Tibial nerve (tissue), 4 donors: ENCODE measurements at regions not wholly inside any gene's neighbourhood (a gene's known extent, or its start where the extent isn't known, plus 50 kb on each side); places are given as distances from the start of the nearest gene placed in this dataset.

Experiments used
- DNase-seq, 2 donors: peaks; one replicate each; pipeline ENCODE4 v3.0.0-alpha.2; 2019; ENCODE audit warnings: low spot score in 2 of 2
- H3K27ac ChIP-seq, 4 donors: fragments of 200-600 bp; sonication (generic) in 3 of 4; one replicate each; pipeline ENCODE4 v1.5.1; 2017 to 2019; ENCODE audit warnings: mild to moderate bottlenecking in 1 of 4
- H3K27me3 ChIP-seq, 2 donors: fragments of 200-600 bp; sonication (generic) in 1 of 2; one replicate each; pipeline versions ENCODE4 v1.5.1 to v1.6.0; 2017 to 2019
- H3K36me3 ChIP-seq, 3 donors: fragments of 200-600 bp; sonication (generic); one replicate each; pipeline ENCODE4 v1.5.1; 2018 to 2019
- H3K4me1 ChIP-seq, 4 donors: fragments of 200-600 bp; sonication (generic) in 3 of 4; one replicate each; pipeline ENCODE4 v1.5.1; 2017 to 2019
- H3K4me3 ChIP-seq, 4 donors: fragments of 200-600 bp; sonication (generic) in 3 of 4; one replicate each; pipeline ENCODE4 v1.5.1; 2017 to 2019; ENCODE audit warnings: mild to moderate bottlenecking in 1 of 4, moderate library complexity in 1 of 4
- H3K9me3 ChIP-seq, 4 donors: fragments of 200-600 bp; sonication (generic) in 3 of 4; one replicate each; pipeline ENCODE4 v1.5.1; 2017 to 2019
- CTCF ChIP-seq, 5 experiments: fragments of 200-600 bp in 3 of 5; fragments of 450-650 bp in 2 of 5; sonication (generic) in 3 of 5; IDR thresholded peaks; one replicate each; pipeline ENCODE4 v1.5.1; 2016 to 2019; ENCODE audit warnings: antibody characterized with exemption in 5 of 5, mild to moderate bottlenecking in 3 of 5, moderate library complexity in 2 of 5
- EP300 ChIP-seq, 2 donors: sonication (generic); formaldehyde crosslinking; IDR thresholded peaks; one replicate each; pipeline ENCODE4 v1.6.1; 2017; ENCODE audit warnings: antibody characterized with exemption in 2 of 2, mild to moderate bottlenecking in 1 of 2
- POLR2A ChIP-seq, 2 donors: fragments of 450-650 bp; IDR thresholded peaks; one replicate each; pipeline ENCODE4 v1.6.1; 2017; ENCODE audit warnings: antibody characterized with exemption in 2 of 2, mild to moderate bottlenecking in 2 of 2, moderate library complexity in 2 of 2
- WGBS, 2 donors: methylation state at CpG; one replicate each; pipeline ENCODE4 v1.1.5; 2018; 5-methylcytosine and 5-hydroxymethylcytosine counted together

GRCh38 chr5:23703940-23704855 is 196.8 kb downstream of the PRDM9 start:
- no peak for DNase-seq
- H3K9me3 ChIP-seq = no peaks in the 10 kb centered on the region
- no peak overlapping the region for H3K27ac ChIP-seq
- TF ChIP-seq POLR2A (IDR thresholded peaks at IDR 0.05) = no peak
- TF ChIP-seq CTCF (IDR thresholded peaks at IDR 0.05) = no peak
- TF ChIP-seq EP300 (IDR thresholded peaks at IDR 0.05) = no peak
- H3K4me3 ChIP-seq = no peak overlapping the region
- 51 to 73% methylated on average over 5 of the region's 5 CpGs for WGBS, 2 donors
- H3K27me3 ChIP-seq = no peaks in the 10 kb centered on the region
- no peaks in the 10 kb centered on the region for H3K36me3 ChIP-seq
- no peaks in the 10 kb centered on the region for H3K4me1 ChIP-seq

GRCh38 chr5:23717486-23717885 is 210.1 kb downstream of the PRDM9 start:
- TF ChIP-seq CTCF (IDR thresholded peaks at IDR 0.05) = no peak
- no peak for TF ChIP-seq EP300 (IDR thresholded peaks at IDR 0.05)
- no peak for TF ChIP-seq POLR2A (IDR thresholded peaks at IDR 0.05)
- Histone ChIP-seq H3K36me3 (no peaks in the 10 kb centered on the region), H3K9me3 (no peaks in the 10 kb centered on the region), H3K27me3 (no peaks in the 10 kb centered on the region), H3K4me3 (no peak overlapping the region), H3K27ac (no peak overlapping the region), H3K4me1 (no peaks in the 10 kb centered on the region)
- DNase-seq = no peak
- whole genome bisulfite sequencing, 2 donors = 78 to 81% methylated on average over 3 of the region's 3 CpGs

GRCh38 chr5:23718564-23718963 is 211.2 kb downstream of the PRDM9 start:
- TF ChIP-seq CTCF (IDR thresholded peaks at IDR 0.05) (no peak), EP300 (IDR thresholded peaks at IDR 0.05) (no peak), POLR2A (IDR thresholded peaks at IDR 0.05) (no peak)
- H3K27me3 ChIP-seq = no peaks in the 10 kb centered on the region
- no peak for DNase-seq
- no peak overlapping the region for H3K4me3 ChIP-seq
- no peaks in the 10 kb centered on the region for H3K9me3 ChIP-seq
- WGBS, 2 donors = 90 to 95% methylated on average over 1 of the region's 1 CpG
- H3K27ac ChIP-seq = no peak overlapping the region
- no peaks in the 10 kb centered on the region for H3K4me1 ChIP-seq
- H3K36me3 ChIP-seq = no peaks in the 10 kb centered on the region

GRCh38 chr5:23721336-23721735 is 213.9 kb downstream of the PRDM9 start:
- TF ChIP-seq EP300 (IDR thresholded peaks at IDR 0.05) = no peak
- no peak for TF ChIP-seq CTCF (IDR thresholded peaks at IDR 0.05)
- no peak for TF ChIP-seq POLR2A (IDR thresholded peaks at IDR 0.05)
- H3K27ac ChIP-seq = no peak overlapping the region
- WGBS, 2 donors = 57 to 60% methylated on average over 2 of the region's 2 CpGs

DNA sequence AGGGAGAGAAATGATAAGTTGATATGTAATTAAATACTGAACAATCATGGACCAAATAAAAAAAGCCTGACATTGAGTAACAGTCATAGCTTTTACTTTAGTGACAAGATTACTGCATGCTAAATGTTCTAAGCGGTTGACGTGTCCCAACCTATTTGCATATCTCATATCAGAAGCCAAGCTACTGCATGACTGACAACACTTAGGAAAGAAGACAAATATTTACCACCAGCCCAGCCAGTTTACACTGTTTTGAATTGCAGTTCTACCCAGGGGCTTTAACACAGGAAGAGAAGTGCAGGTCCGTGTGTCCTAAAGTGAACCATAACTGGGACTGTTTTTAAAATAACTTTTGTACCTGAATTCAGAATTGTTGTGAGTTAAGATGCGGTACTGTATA is 219.9 kb downstream of the PRDM9 start:
- no peak for DNase-seq
- Histone ChIP-seq H3K36me3 (no peaks in the 10 kb centered on the region), H3K27me3 (no peaks in the 10 kb centered on the region), H3K4me3 (no peak overlapping the region), H3K4me1 (no peaks in the 10 kb centered on the region), H3K27ac (no peak overlapping the region), H3K9me3 (no peaks in the 10 kb centered on the region)
- WGBS, 2 donors = 73 to 86% methylated on average over 4 of the region's 4 CpGs
- TF ChIP-seq CTCF (IDR thresholded peaks at IDR 0.05) (no peak), EP300 (IDR thresholded peaks at IDR 0.05) (no peak), POLR2A (IDR thresholded peaks at IDR 0.05) (no peak)

More at GRCh38 chr5:23721336-23721735, 213.9 kb downstream of the PRDM9 start:
- no peaks in the 10 kb centered on the region for H3K27me3 ChIP-seq
- H3K36me3 ChIP-seq = no peaks in the 10 kb centered on the region
- DNase-seq = no peak
- no peak overlapping the region for H3K4me3 ChIP-seq
- H3K9me3 ChIP-seq = no peaks in the 10 kb centered on the region
- H3K4me1 ChIP-seq = no peaks in the 10 kb centered on the region
